Tibial nerve (tissue), 4 donors: ENCODE measurements at regions not wholly inside any gene's neighbourhood (a gene's known extent, or its start where the extent isn't known, plus 50 kb on each side); places are given as distances from the start of the nearest gene placed in this dataset.

ENCODE experiments used
- EP300 ChIP-seq, 2 donors: sonication (generic); formaldehyde crosslinking; IDR thresholded peaks; one replicate each; pipeline ENCODE4 v1.6.1; 2017; ENCODE audit warnings: antibody characterized with exemption in 2 of 2, mild to moderate bottlenecking in 1 of 2
- POLR2A ChIP-seq, 2 donors: fragments of 450-650 bp; IDR thresholded peaks; one replicate each; pipeline ENCODE4 v1.6.1; 2017; ENCODE audit warnings: antibody characterized with exemption in 2 of 2, mild to moderate bottlenecking in 2 of 2, moderate library complexity in 2 of 2
- TF ChIP-seq, protein P1 (sequence below), 5 experiments: fragments of 200-600 bp in 3 of 5; fragments of 450-650 bp in 2 of 5; sonication (generic) in 3 of 5; IDR thresholded peaks; one replicate each; pipeline ENCODE4 v1.5.1; 2016 to 2019; ENCODE audit warnings: antibody characterized with exemption in 5 of 5, mild to moderate bottlenecking in 3 of 5, moderate library complexity in 2 of 5

GRCh38 chr5:31029925-31030324 is 163.6 kb upstream of the CDH6 start:
- TF ChIP-seq, protein P1, sequence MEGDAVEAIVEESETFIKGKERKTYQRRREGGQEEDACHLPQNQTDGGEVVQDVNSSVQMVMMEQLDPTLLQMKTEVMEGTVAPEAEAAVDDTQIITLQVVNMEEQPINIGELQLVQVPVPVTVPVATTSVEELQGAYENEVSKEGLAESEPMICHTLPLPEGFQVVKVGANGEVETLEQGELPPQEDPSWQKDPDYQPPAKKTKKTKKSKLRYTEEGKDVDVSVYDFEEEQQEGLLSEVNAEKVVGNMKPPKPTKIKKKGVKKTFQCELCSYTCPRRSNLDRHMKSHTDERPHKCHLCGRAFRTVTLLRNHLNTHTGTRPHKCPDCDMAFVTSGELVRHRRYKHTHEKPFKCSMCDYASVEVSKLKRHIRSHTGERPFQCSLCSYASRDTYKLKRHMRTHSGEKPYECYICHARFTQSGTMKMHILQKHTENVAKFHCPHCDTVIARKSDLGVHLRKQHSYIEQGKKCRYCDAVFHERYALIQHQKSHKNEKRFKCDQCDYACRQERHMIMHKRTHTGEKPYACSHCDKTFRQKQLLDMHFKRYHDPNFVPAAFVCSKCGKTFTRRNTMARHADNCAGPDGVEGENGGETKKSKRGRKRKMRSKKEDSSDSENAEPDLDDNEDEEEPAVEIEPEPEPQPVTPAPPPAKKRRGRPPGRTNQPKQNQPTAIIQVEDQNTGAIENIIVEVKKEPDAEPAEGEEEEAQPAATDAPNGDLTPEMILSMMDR (IDR thresholded peaks at IDR 0.05): no peak
- TF ChIP-seq POLR2A (IDR thresholded peaks at IDR 0.05): no peak
- no peak for TF ChIP-seq EP300 (IDR thresholded peaks at IDR 0.05)
